Gastroesophageal sphincter (tissue), 4 donors: ENCODE measurements at regions not wholly inside any gene's neighbourhood (a gene's known extent, or its start where the extent isn't known, plus 50 kb on each side); places are given as distances from the start of the nearest gene placed in this dataset.

ENCODE experiments used
- ATAC-seq: fragments of 150-250 bp; one replicate; pipeline ENCODE4 v1.9.1; 2016; ENCODE audit warnings: mild to moderate bottlenecking, moderate library complexity
- H3K27ac ChIP-seq, 4 donors: fragments of 200-600 bp; sonication (generic) in 3 of 4; 1 replicate in 3 of 4; 2 replicates in 1 of 4; pipeline ENCODE4 v1.5.1; 2016 to 2019
- H3K27me3 ChIP-seq: fragments of 200-600 bp; sonication (generic); one replicate; pipeline ENCODE4 v1.5.1; 2019
- H3K36me3 ChIP-seq, 2 donors: fragments of 200-600 bp; sonication (generic); one replicate each; pipeline ENCODE4 v1.5.1; 2019; ENCODE audit warnings: control low read depth in 1 of 2
- H3K4me1 ChIP-seq, 3 donors: fragments of 200-600 bp; sonication (generic); 1 replicate in 2 of 3; 2 replicates in 1 of 3; pipeline ENCODE4 v1.5.1; 2016 to 2019; ENCODE audit warnings: control low read depth in 2 of 3
- H3K4me3 ChIP-seq, 2 donors: fragments of 200-600 bp; sonication (generic); one replicate each; pipeline ENCODE4 v1.5.1; 2019; ENCODE audit warnings: mild to moderate bottlenecking in 1 of 2, moderate library complexity in 1 of 2
- H3K9me3 ChIP-seq, 3 donors: fragments of 200-600 bp; sonication (generic); one replicate each; pipeline ENCODE4 v1.5.1; 2017 to 2019; ENCODE audit warnings: control low read depth in 2 of 3
- EP300 ChIP-seq: sonication (generic); formaldehyde crosslinking; IDR thresholded peaks from one replicate; pipeline ENCODE4 v1.6.1; 2017; ENCODE audit warnings: antibody characterized with exemption, mild to moderate bottlenecking
- POLR2A ChIP-seq, 2 donors: fragments of 450-650 bp; IDR thresholded peaks; one replicate each; pipeline ENCODE4 v1.6.1; 2017; ENCODE audit warnings: antibody characterized with exemption in 2 of 2, mild to moderate bottlenecking in 2 of 2, moderate library complexity in 1 of 2
- POLR2AphosphoS5 ChIP-seq: sonication (generic); formaldehyde crosslinking; IDR thresholded peaks from one replicate; pipeline ENCODE4 v1.6.1; 2017; ENCODE audit warnings: antibody characterized with exemption
- WGBS, 2 donors: methylation state at CpG; one replicate each; pipeline ENCODE4 v1.1.5; 2018; ENCODE audit warnings: low coverage in 1 of 2; 5-methylcytosine and 5-hydroxymethylcytosine counted together
- TF ChIP-seq, protein P1 (sequence below), 4 experiments: fragments of 200-600 bp in 2 of 4; fragments of 450-650 bp in 2 of 4; sonication (generic) in 1 of 4; IDR thresholded peaks; one replicate each; pipeline ENCODE4 v1.5.1; 2017 to 2019; ENCODE audit warnings: antibody characterized with exemption in 4 of 4, mild to moderate bottlenecking in 2 of 4, moderate library complexity in 2 of 4

DNA sequence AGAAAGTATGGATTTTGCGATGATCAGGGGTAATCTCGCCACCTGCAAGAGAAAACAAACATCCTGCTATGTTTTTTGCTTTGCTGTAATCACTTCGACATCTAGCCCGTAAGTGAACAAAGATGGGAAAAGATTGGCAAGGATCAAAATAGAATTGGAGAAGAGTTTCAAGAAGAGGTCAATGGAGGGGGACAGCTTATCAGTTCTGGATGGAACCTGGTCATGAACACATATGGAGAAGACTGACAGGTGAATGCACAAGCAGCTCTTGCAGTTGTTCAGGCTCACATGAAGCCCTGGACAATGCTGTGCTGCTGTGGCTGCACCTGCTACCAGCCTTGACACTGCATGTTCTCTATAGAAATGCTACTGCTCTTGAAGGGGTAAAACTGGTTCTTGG, 222.1 kb downstream of the BCAS1 start:
- Histone ChIP-seq H3K36me3 (no peaks in the 10 kb centered on the region), H3K4me3 (no peak overlapping the region), H3K9me3 (no peaks in the 10 kb centered on the region), H3K4me1 (no peaks in the 10 kb centered on the region), H3K27ac (no peak overlapping the region), H3K27me3 (no peaks in the 10 kb centered on the region)
- no peak for ATAC-seq
- TF ChIP-seq EP300: no peak
- no peak for TF ChIP-seq POLR2AphosphoS5
- TF ChIP-seq POLR2A (IDR thresholded peaks at IDR 0.05): no peak
- TF ChIP-seq, protein P1, sequence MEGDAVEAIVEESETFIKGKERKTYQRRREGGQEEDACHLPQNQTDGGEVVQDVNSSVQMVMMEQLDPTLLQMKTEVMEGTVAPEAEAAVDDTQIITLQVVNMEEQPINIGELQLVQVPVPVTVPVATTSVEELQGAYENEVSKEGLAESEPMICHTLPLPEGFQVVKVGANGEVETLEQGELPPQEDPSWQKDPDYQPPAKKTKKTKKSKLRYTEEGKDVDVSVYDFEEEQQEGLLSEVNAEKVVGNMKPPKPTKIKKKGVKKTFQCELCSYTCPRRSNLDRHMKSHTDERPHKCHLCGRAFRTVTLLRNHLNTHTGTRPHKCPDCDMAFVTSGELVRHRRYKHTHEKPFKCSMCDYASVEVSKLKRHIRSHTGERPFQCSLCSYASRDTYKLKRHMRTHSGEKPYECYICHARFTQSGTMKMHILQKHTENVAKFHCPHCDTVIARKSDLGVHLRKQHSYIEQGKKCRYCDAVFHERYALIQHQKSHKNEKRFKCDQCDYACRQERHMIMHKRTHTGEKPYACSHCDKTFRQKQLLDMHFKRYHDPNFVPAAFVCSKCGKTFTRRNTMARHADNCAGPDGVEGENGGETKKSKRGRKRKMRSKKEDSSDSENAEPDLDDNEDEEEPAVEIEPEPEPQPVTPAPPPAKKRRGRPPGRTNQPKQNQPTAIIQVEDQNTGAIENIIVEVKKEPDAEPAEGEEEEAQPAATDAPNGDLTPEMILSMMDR (IDR thresholded peaks at IDR 0.05): no peak
- 88 to 90% methylated on average over 4 of the region's 4 CpGs for whole genome bisulfite sequencing, 2 donors

DNA sequence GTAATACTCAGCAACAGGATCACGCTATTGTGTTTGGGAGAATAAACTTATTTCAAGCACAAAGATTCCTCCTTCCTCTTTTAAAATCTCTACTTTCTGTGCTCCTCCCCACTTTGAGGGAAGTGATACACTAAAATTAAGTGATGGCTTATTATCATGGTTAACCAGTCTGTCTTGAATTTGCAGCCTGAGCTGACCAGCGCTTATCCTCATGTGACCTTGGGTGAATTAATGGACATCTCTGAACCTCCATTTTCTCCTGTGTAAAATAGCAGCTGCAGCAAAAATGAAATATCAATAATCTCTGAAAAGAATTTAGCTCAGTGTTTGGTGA, 222.6 kb downstream of the BCAS1 start:
- 88 to 100% methylated on average over 2 of the region's 2 CpGs for WGBS, 2 donors
- Histone ChIP-seq H3K36me3 (no peaks in the 10 kb centered on the region), H3K4me3 (no peak overlapping the region), H3K9me3 (no peaks in the 10 kb centered on the region), H3K27ac (no peak overlapping the region), H3K4me1 (no peaks in the 10 kb centered on the region), H3K27me3 (no peaks in the 10 kb centered on the region)
- no peak for TF ChIP-seq POLR2AphosphoS5
- ATAC-seq: no peak

DNA sequence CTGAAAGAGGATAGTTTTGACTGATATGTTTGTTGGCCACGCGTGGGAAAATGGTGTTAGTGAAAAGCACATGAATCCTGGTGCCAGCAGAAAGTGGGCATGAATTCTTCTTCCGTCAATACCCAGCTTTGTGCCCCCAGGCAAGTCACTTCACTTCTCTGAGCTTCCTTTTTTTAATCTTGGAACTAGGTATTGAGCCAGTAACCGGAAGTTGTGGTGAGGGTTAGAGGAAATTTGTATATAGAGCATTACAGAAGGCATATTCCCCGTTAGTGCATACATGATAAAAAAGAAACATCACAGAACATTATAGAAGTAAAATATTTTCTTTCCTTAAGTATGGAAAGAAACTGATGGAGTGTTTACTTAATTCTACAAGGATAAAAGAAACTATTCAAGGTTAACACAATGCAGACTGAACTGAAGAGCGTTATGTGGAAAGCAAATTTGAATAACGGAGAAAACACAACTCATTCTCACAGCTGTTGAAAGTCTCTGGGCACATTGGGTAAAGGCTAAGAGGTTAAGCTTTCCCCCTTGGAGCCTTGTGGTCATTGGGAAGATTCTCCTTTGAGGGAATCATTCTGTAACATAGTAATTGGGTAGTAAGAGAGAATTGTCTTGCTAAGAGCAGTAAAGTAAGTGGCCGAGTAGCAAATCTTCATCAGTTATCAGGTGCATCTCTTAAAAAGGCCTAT, 223.1 kb downstream of the BCAS1 start:
- Histone ChIP-seq H3K4me3 (no peak overlapping the region), H3K27ac (no peak overlapping the region), H3K4me1 (no peaks in the 10 kb centered on the region), H3K36me3 (no peaks in the 10 kb centered on the region), H3K27me3 (no peaks in the 10 kb centered on the region), H3K9me3 (no peaks in the 10 kb centered on the region)
- WGBS, 2 donors: 83 to 87% methylated on average over 8 of the region's 8 CpGs
- no peak for ATAC-seq
- TF ChIP-seq EP300: no peak
- no peak for TF ChIP-seq POLR2A (IDR thresholded peaks at IDR 0.05)
- TF ChIP-seq POLR2AphosphoS5: no peak
- TF ChIP-seq, protein P1 (IDR thresholded peaks at IDR 0.05): no peak

DNA sequence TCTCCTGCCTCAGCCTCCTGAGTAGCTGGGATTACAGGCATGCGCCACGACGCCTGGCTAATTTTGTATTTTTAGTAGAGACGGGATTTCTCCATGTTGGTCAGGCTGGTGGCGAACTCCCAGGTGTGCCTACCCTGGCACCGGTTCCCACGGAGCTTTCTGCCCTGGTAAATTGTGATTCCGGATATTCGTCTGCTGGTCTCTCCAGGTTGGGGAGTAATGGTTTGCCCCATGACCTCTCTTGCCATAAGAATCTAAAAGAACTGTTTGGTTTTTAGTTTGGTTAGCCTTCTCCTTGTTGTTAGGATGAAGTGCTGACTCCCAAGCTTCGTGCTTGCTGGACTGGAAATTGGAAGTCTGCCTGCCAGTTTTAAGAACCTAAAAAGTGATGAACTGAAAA, 223.8 kb downstream of the BCAS1 start:
- Histone ChIP-seq H3K4me3 (no peak overlapping the region), H3K9me3 (no peaks in the 10 kb centered on the region), H3K36me3 (no peaks in the 10 kb centered on the region), H3K27me3 (no peaks in the 10 kb centered on the region), H3K27ac (no peak overlapping the region), H3K4me1 (no peaks in the 10 kb centered on the region)
- TF ChIP-seq EP300: no peak
- TF ChIP-seq, protein P1 (IDR thresholded peaks at IDR 0.05): no peak
- TF ChIP-seq POLR2A (IDR thresholded peaks at IDR 0.05): no peak
- TF ChIP-seq POLR2AphosphoS5: no peak
- no peak for ATAC-seq
- 95 to 100% methylated on average over 3 to 8 of the region's 10 CpGs for WGBS, 2 donors

DNA sequence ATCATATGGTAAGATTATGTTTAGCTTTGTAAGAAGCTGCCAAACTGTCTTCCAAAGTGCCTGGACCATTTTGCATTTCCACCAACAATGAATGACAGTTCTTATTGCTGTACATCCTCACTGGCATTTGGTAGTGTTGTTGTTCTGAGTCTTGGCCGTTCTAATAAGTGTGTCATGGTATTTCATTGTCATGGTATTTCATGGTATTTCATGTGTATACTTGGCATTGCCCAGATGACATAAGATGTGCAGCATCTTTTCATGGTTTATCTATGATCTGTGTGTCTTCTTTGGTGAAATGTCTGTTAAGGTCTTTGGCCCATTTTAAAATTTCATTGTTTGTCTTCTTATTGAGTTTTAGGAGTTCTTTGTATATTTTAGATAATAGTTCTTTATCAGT, 224.4 kb downstream of the BCAS1 start:
- TF ChIP-seq POLR2AphosphoS5: no peak
- no peak for TF ChIP-seq EP300
- TF ChIP-seq POLR2A (IDR thresholded peaks at IDR 0.05): no peak
- TF ChIP-seq, protein P1 (IDR thresholded peaks at IDR 0.05): no peak
- H3K4me3 ChIP-seq: no peak overlapping the region
- H3K36me3 ChIP-seq: no peaks in the 10 kb centered on the region
- H3K9me3 ChIP-seq: no peaks in the 10 kb centered on the region
- 69 to 92% methylated on average over 1 of the region's 1 CpG for WGBS, 2 donors
- H3K4me1 ChIP-seq: no peaks in the 10 kb centered on the region
- no peak overlapping the region for H3K27ac ChIP-seq
- H3K27me3 ChIP-seq: no peaks in the 10 kb centered on the region
- ATAC-seq: no peak
